ENCODE measurements at regions not wholly inside any gene's neighbourhood (a gene's known extent, or its start where the extent isn't known, plus 50 kb on each side); places are given as distances from the start of the nearest gene placed in this dataset.

DNA sequence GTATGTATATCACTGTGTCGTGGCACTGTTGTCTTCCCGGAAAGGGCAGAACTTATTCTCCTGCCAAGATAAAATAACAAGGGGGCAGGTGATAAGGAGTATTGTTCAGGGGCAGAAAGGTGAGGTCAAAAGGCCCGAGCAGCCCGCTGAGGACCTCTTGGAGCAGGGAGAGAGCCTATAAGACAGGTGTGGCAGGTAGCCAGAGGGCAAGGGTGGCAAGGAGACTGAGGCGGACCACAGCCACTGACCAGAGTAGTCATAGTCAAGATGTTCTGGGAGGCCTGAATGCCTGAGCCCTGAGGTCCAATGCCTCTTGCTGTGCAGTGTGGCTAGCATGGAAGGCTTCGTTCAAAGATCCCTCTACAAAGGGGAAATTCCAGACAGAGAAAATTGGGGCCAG, 172.3 kb upstream of the CHRNA7 start:
- ATAC-seq: no peak
- H4K20me1 ChIP-seq (ENCODE audit: low read length): no peaks in the 10 kb centered on the region
- no peaks in the 10 kb centered on the region for H3K36me3 ChIP-seq (ENCODE audit: low read depth, low read length)
- H3F3A ChIP-seq (ENCODE audit: low read length, unreplicated experiment): no peaks in the 10 kb centered on the region
- BruUV-seq (replicated peaks): no TSS peak
- TF ChIP-seq EZH2phosphoT487 (IDR thresholded peaks at IDR 0.05; ENCODE audit: borderline replicate concordance, low read length): no peak
- no peak for TF ChIP-seq EZH2 (IDR thresholded peaks at IDR 0.05; ENCODE audit: low read length, unreplicated experiment)
- TF ChIP-seq, protein P1, sequence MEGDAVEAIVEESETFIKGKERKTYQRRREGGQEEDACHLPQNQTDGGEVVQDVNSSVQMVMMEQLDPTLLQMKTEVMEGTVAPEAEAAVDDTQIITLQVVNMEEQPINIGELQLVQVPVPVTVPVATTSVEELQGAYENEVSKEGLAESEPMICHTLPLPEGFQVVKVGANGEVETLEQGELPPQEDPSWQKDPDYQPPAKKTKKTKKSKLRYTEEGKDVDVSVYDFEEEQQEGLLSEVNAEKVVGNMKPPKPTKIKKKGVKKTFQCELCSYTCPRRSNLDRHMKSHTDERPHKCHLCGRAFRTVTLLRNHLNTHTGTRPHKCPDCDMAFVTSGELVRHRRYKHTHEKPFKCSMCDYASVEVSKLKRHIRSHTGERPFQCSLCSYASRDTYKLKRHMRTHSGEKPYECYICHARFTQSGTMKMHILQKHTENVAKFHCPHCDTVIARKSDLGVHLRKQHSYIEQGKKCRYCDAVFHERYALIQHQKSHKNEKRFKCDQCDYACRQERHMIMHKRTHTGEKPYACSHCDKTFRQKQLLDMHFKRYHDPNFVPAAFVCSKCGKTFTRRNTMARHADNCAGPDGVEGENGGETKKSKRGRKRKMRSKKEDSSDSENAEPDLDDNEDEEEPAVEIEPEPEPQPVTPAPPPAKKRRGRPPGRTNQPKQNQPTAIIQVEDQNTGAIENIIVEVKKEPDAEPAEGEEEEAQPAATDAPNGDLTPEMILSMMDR (conservative IDR thresholded peaks at IDR 0.05; ENCODE audit: low read depth, low read length): no peak
- H3K27ac ChIP-seq (ENCODE audit: low read length): no peak overlapping the region
- ChIA-PET CTCF (no interaction called here), POLR2A (ENCODE audit: unreplicated experiment) (no interaction called here)
- H3K79me2 ChIP-seq (ENCODE audit: low read length): no peaks in the 10 kb centered on the region
- intact Hi-C loops (cut with micrococcal nuclease): no loop called here
- no peak overlapping the region for H2AFZ ChIP-seq (ENCODE audit: low read length)
- peaks cover 28% of the 10 kb centered on the region for H3K27me3 ChIP-seq (ENCODE audit: low read length)
- no peaks in the 10 kb centered on the region for H3K4me1 ChIP-seq (ENCODE audit: insufficient read depth, low read length)
- no peak overlapping the region for H3K4me2 ChIP-seq (ENCODE audit: low read length)
- no peak for DNase-seq
- H3K4me3 ChIP-seq (ENCODE audit: low read length): no peak overlapping the region
- no peak overlapping the region for H3K9ac ChIP-seq (ENCODE audit: low read length)
- H3K9me2 ChIP-seq (replicated peaks; ENCODE audit: low read length): no peaks in the 10 kb centered on the region
- no peaks in the 10 kb centered on the region for H3K9me3 ChIP-seq (ENCODE audit: low read length)

DNA sequence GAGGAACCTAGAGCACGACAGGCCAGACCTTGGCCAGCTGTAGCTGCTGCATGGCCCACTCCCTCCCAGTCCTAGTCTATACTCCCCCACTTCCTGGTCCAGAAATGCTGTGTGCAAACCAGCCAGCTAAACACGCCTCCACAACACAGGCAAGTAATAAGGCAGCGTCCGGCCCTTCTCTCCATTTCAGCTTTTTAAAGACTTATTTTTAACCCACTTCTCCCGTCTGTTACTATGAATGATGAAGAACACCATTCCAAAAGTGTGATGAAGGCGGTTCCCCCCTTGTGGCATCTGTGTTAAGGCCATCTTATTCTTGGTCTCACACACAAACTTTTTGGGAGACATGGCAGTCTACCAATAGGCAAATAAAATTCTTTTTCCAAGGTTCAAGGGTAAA, 164.1 kb upstream of the CHRNA7 start:
- H3K9me2 ChIP-seq (replicated peaks; ENCODE audit: low read length): no peaks in the 10 kb centered on the region
- no peak for TF ChIP-seq EZH2 (IDR thresholded peaks at IDR 0.05; ENCODE audit: low read length, unreplicated experiment)
- TF ChIP-seq, protein P1 (conservative IDR thresholded peaks at IDR 0.05; ENCODE audit: low read depth, low read length): no peak
- TF ChIP-seq EZH2phosphoT487 (IDR thresholded peaks at IDR 0.05; ENCODE audit: borderline replicate concordance, low read length): no peak
- POLR2A ChIA-PET (ENCODE audit: unreplicated experiment): no interaction called here
- peaks cover 11% of the 10 kb centered on the region for H3K27me3 ChIP-seq (ENCODE audit: low read length)
- intact Hi-C loops (cut with micrococcal nuclease): no loop called here
- no peak overlapping the region for H3K4me2 ChIP-seq (ENCODE audit: low read length)
- H3K36me3 ChIP-seq (ENCODE audit: low read depth, low read length): no peaks in the 10 kb centered on the region
- H3K4me1 ChIP-seq (ENCODE audit: insufficient read depth, low read length): no peaks in the 10 kb centered on the region; the same call in 1 of the 2 replicates
- CTCF ChIA-PET: no interaction called here
- H3K27ac ChIP-seq (ENCODE audit: low read length): no peak overlapping the region
- H3K4me3 ChIP-seq (ENCODE audit: low read length): no peak overlapping the region
- no peak for DNase-seq
- H3K9ac ChIP-seq (ENCODE audit: low read length): no peak overlapping the region
- no TSS peak for BruUV-seq (replicated peaks)
- H4K20me1 ChIP-seq (ENCODE audit: low read length): no peaks in the 10 kb centered on the region
- no peaks in the 10 kb centered on the region for H3K79me2 ChIP-seq (ENCODE audit: low read length)
- no peaks in the 10 kb centered on the region for H3K9me3 ChIP-seq (ENCODE audit: low read length)
- H2AFZ ChIP-seq (ENCODE audit: low read length): no peak overlapping the region
- ATAC-seq: no peak
- H3F3A ChIP-seq (ENCODE audit: low read length, unreplicated experiment): no peaks in the 10 kb centered on the region

DNA sequence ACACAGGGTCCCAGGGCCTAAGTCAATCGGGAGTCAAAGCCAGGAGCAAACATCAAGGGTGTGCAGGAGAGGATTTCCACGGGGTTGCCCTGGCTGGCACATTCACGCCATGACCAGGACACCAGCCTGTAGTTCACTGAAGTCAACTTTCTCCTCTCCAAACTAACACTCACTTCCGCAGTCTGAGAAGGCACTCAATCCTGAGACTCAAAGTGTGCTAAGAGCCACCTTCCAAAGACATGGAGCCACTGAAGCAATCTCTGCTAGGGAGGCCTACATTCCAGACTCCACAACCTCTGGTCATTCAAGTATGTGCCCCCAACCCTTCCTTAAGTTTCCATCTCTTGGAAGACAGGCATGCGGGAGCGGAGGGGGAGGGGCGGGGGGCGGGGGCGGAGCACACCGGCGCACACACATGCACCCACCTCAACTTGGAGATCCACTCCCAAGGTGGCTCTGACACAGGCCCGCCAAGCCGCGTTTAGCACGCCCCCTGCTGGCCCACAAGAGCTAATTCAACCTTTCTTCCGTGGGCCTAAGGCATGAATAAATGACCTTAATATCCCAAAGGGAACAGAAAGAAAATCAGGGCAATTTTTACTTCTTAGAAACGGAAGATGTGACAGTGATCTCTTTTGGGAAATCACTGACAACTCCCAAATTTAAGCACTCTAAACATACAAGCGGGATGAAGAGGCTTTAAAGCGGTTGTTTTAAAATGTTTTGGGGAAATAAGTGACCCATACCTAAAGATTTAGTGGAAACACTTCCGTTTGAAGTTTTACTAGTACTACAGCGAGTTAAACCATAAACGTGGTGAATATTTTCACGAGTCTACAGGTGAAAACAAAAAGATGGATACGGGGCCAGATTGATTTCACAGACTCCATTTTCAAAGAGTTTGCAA, 162.5 kb upstream of the CHRNA7 start:
- CTCF ChIA-PET: interaction anchor here (0.6 kb wide), 1 partner anchor 225 kb away, joined by 3 read pairs; no protein-coding TSS in a partner anchor
- Histone ChIP-seq H3K4me3 (ENCODE audit: low read length) (no peak overlapping the region), H3K79me2 (ENCODE audit: low read length) (no peaks in the 10 kb centered on the region), H3K9me2 (replicated peaks; ENCODE audit: low read length) (no peaks in the 10 kb centered on the region), H3K9me3 (ENCODE audit: low read length) (no peaks in the 10 kb centered on the region), H3K27ac (ENCODE audit: low read length) (no peak overlapping the region), H3K4me2 (ENCODE audit: low read length) (no peak overlapping the region), H3K4me1 (ENCODE audit: insufficient read depth, low read length) (no peaks in the 10 kb centered on the region; the same call in 1 of the 2 replicates), H3K9ac (ENCODE audit: low read length) (no peak overlapping the region), H3K36me3 (ENCODE audit: low read depth, low read length) (no peaks in the 10 kb centered on the region), H2AFZ (ENCODE audit: low read length) (no peak overlapping the region), H3F3A (ENCODE audit: low read length, unreplicated experiment) (no peaks in the 10 kb centered on the region), H4K20me1 (ENCODE audit: low read length) (no peaks in the 10 kb centered on the region), H3K27me3 (ENCODE audit: low read length) (peaks cover 11% of the 10 kb centered on the region)
- ATAC-seq (peak; percentile 23; the same call in 1 of the 2 replicates), DNase-seq (peak; percentile 65)
- POLR2A ChIA-PET (ENCODE audit: unreplicated experiment): no interaction called here
- intact Hi-C loops (cut with micrococcal nuclease): no loop called here
- no TSS peak for BruUV-seq (replicated peaks)
- TF ChIP-seq EZH2 (IDR thresholded peaks at IDR 0.05; ENCODE audit: low read length, unreplicated experiment): no peak
- TF ChIP-seq, protein P1 (conservative IDR thresholded peaks at IDR 0.05; ENCODE audit: low read depth, low read length): peak; percentile 81

Measured in PC-3 (cell line).